ENCODE measurements at regions not wholly inside any gene's neighbourhood (a gene's known extent, or its start where the extent isn't known, plus 50 kb on each side); places are given as distances from the start of the nearest gene placed in this dataset.

DNA sequence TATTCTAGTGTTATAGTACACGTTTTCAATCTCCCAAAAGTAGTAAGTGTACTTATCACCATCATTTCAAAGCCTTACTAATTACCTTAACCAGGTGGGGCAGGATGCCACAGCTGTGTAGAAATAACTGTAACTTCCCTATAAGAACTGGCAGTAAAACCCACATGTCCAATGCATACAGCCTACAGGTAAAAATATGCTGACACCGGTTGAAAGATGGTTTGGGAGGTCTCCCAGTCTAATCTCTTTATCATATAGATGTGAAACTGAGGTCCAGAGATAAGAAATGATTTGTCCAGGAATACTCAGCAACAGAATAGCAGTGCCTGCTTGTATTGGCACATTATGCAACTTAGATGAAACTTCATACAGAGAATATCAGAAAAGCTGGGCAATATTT, 322.9 kb downstream of the BCL11A start:
- TF ChIP-seq, protein P1, sequence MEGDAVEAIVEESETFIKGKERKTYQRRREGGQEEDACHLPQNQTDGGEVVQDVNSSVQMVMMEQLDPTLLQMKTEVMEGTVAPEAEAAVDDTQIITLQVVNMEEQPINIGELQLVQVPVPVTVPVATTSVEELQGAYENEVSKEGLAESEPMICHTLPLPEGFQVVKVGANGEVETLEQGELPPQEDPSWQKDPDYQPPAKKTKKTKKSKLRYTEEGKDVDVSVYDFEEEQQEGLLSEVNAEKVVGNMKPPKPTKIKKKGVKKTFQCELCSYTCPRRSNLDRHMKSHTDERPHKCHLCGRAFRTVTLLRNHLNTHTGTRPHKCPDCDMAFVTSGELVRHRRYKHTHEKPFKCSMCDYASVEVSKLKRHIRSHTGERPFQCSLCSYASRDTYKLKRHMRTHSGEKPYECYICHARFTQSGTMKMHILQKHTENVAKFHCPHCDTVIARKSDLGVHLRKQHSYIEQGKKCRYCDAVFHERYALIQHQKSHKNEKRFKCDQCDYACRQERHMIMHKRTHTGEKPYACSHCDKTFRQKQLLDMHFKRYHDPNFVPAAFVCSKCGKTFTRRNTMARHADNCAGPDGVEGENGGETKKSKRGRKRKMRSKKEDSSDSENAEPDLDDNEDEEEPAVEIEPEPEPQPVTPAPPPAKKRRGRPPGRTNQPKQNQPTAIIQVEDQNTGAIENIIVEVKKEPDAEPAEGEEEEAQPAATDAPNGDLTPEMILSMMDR (IDR thresholded peaks at IDR 0.05) = no peak
- no peak for TF ChIP-seq EZH2 (IDR thresholded peaks at IDR 0.05; ENCODE audit: borderline replicate concordance, insufficient read depth, low read depth, low read length, poor library complexity, severe bottlenecking)
